HG03039 (cell line): ENCODE measurements at regions not wholly inside any gene's neighbourhood (a gene's known extent, or its start where the extent isn't known, plus 50 kb on each side); places are given as distances from the start of the nearest gene placed in this dataset.
"Not testable (repeated sequence)": the region's sequence is repeated elsewhere in the genome, so short reads cannot be mapped to it uniquely, and the experiment has no call there.

Experiments
- ATAC-seq: cut with Tn5 transposase; IDR thresholded peaks from one replicate; pipeline ENCODE4 v1.9.1; 2021; ENCODE audit warnings: mild to moderate bottlenecking, moderate library complexity; ENCODE audit not compliant: unreplicated experiment

- ATAC-seq = no peak
These were observed 193.9 kb downstream of the TLE3 start for GRCh38 chr15:69903470-69904469.

GRCh38 chr15:69906256-69907185 is 191.2 kb downstream of the TLE3 start:
- no peak for ATAC-seq

- ATAC-seq = no peak
These were observed 189.7 kb downstream of the TLE3 start for GRCh38 chr15:69908060-69908459.

GRCh38 chr15:69908590-69909420 is 188.9 kb downstream of the TLE3 start:
- ATAC-seq = no peak

GRCh38 chr15:69909719-69910444 is 187.8 kb downstream of the TLE3 start:
- ATAC-seq = no peak

- no peak for ATAC-seq
These were observed 187.2 kb downstream of the TLE3 start for GRCh38 chr15:69910514-69910913.

GRCh38 chr15:69912116-69912515 is 185.6 kb downstream of the TLE3 start:
- no peak for ATAC-seq

- ATAC-seq = no peak
These were observed 183.7 kb downstream of the TLE3 start for GRCh38 chr15:69914040-69914439.

- ATAC-seq = no peak
These were observed 182.8 kb downstream of the TLE3 start for GRCh38 chr15:69914960-69915359.

- ATAC-seq = no peak
These were observed 181.4 kb downstream of the TLE3 start for GRCh38 chr15:69916169-69916785.

- no peak for ATAC-seq
These were observed 180.7 kb downstream of the TLE3 start for GRCh38 chr15:69917056-69917455.

GRCh38 chr15:69919816-69920215 is 177.9 kb downstream of the TLE3 start:
- ATAC-seq = no peak

GRCh38 chr15:69920221-69920620 is 177.5 kb downstream of the TLE3 start:
- no peak for ATAC-seq

- ATAC-seq = no peak
These were observed 175.8 kb downstream of the TLE3 start for GRCh38 chr15:69921626-69922619.

GRCh38 chr15:69924531-69924930 is 173.2 kb downstream of the TLE3 start:
- ATAC-seq = no peak

- no peak for ATAC-seq
These were observed 171.7 kb downstream of the TLE3 start for GRCh38 chr15:69926006-69926405.

- ATAC-seq = no peak
These were observed 171.0 kb downstream of the TLE3 start for GRCh38 chr15:69926721-69927120.

- ATAC-seq = not testable (repeated sequence)
These were observed 168.8 kb downstream of the TLE3 start for GRCh38 chr15:69928890-69929289.
